PC-3 (cell line): ENCODE measurements at regions not wholly inside any gene's neighbourhood (a gene's known extent, or its start where the extent isn't known, plus 50 kb on each side); places are given as distances from the start of the nearest gene placed in this dataset.

Experiments
- ATAC-seq: fragments of 200-7000 bp; cut with Tn5 transposase; 2 replicates; pipeline ENCODE4 v1.9.1; 2020; ENCODE audit warnings: mild to moderate bottlenecking, moderate library complexity
- BruUV-seq: library from RNA; stranded (reverse); fragments of 400-500 nt; replicated peaks from 2 replicates; lab custom pipeline; 2021; lab: Mats Ljungman, UMichigan
- CTCF ChIA-PET: fragments of 300-600 bp; sonication (Branson Sonifier 250); formaldehyde crosslinking; loops from one replicate; lab custom pipeline; 2022; ENCODE audit warnings: antibody characterized with exemption; lab: Charles Lee
- POLR2A ChIA-PET: fragments of 300-600 bp; sonication (Branson Sonifier 250); formaldehyde crosslinking; loops from one replicate; lab custom pipeline; 2022; ENCODE audit warnings: antibody characterized with exemption; ENCODE audit not compliant: unreplicated experiment; lab: Charles Lee
- DNase-seq: peaks from one replicate; pipeline ENCODE4 v3.0.0-alpha.2; 2015
- H2AFZ ChIP-seq: fragments of 300-600 bp; sonication (generic); 2 replicates; pipeline ENCODE4 v1.6.0; 2016; ENCODE audit warnings: antibody characterized with exemption, low read length
- H3F3A ChIP-seq: fragments of 300-600 bp; sonication (generic); one replicate; pipeline ENCODE4 v1.6.0; 2017; ENCODE audit warnings: antibody characterized with exemption, low read length, control low read depth, mild to moderate bottlenecking; ENCODE audit not compliant: unreplicated experiment
- H3K27ac ChIP-seq: fragments of 300-600 bp; sonication (generic); 2 replicates; pipeline ENCODE4 v1.5.1; 2016; ENCODE audit warnings: mild to moderate bottlenecking, low read length
- H3K27me3 ChIP-seq: fragments of 300-600 bp; sonication (generic); 2 replicates; pipeline ENCODE4 v1.6.1; 2016; ENCODE audit warnings: low read length, mixed read lengths
- H3K36me3 ChIP-seq: fragments of 300-600 bp; sonication (generic); 2 replicates; pipeline ENCODE4 v1.6.1; 2016; ENCODE audit warnings: low read depth, mixed run types, low read length, mixed read lengths
- H3K4me1 ChIP-seq: fragments of 300-600 bp; sonication (generic); 2 replicates; pipeline ENCODE4 v1.5.1; 2016; ENCODE audit warnings: low read length; ENCODE audit not compliant: insufficient read depth
- H3K4me2 ChIP-seq: fragments of 300-600 bp; sonication (generic); 2 replicates; pipeline ENCODE4 v1.6.0; 2016; ENCODE audit warnings: low read length
- H3K4me3 ChIP-seq: fragments of 300-600 bp; sonication (generic); 2 replicates; pipeline ENCODE4 v1.5.1; 2016; ENCODE audit warnings: mild to moderate bottlenecking, low read length, mixed read lengths
- H3K79me2 ChIP-seq: fragments of 300-600 bp; sonication (generic); 2 replicates; pipeline ENCODE4 v1.6.1; 2017; ENCODE audit warnings: low read length, mixed read lengths
- H3K9ac ChIP-seq: fragments of 300-600 bp; sonication (generic); 2 replicates; pipeline ENCODE4 v1.6.0; 2016; ENCODE audit warnings: mild to moderate bottlenecking, low read length
- H3K9me2 ChIP-seq: fragments of 300-600 bp; sonication (generic); replicated peaks from 2 replicates; pipeline ENCODE4 v1.6.1; 2016; ENCODE audit warnings: mixed run types, low read length, mixed read lengths
- H3K9me3 ChIP-seq: fragments of 300-600 bp; sonication (generic); 2 replicates; pipeline ENCODE4 v1.6.1; 2016; ENCODE audit warnings: low read length, mixed read lengths
- H4K20me1 ChIP-seq: fragments of 300-600 bp; sonication (generic); 2 replicates; pipeline ENCODE4 v1.6.1; 2016; ENCODE audit warnings: low read length, mixed read lengths
- CTCF ChIP-seq: fragments of 300-600 bp; sonication (generic); conservative IDR thresholded peaks from 2 replicates; pipeline ENCODE4 v1.5.1; 2017; ENCODE audit warnings: antibody characterized with exemption, low read depth, mild to moderate bottlenecking, low read length
- EZH2 ChIP-seq: fragments of 300-600 bp; sonication (generic); IDR thresholded peaks from one replicate; pipeline ENCODE4 v1.6.1; 2017; ENCODE audit warnings: antibody characterized with exemption, mild to moderate bottlenecking, low read length; ENCODE audit not compliant: unreplicated experiment
- EZH2phosphoT487 ChIP-seq: fragments of 300-600 bp; sonication (generic); IDR thresholded peaks from 2 replicates; pipeline ENCODE4 v1.6.1; 2018; ENCODE audit warnings: mild to moderate bottlenecking, antibody characterized with exemption, low read length, borderline replicate concordance
- intact Hi-C: fragments of 100-400 bp; cut with micrococcal nuclease; formaldehyde crosslinking; loops from 2 replicates; pipeline ENCODE4 v1.9.0; 2023

- Histone ChIP-seq H3K9me3 (no peaks in the 10 kb centered on the region), H3K4me2 (no peak overlapping the region), H3K9me2 (no peaks in the 10 kb centered on the region), H3K27me3 (no peaks in the 10 kb centered on the region), H4K20me1 (no peaks in the 10 kb centered on the region), H3K27ac (no peak overlapping the region), H3K79me2 (no peaks in the 10 kb centered on the region), H3K4me3 (no peak overlapping the region), H3K36me3 (no peaks in the 10 kb centered on the region), H2AFZ (no peak overlapping the region), H3K4me1 (no peaks in the 10 kb centered on the region), H3K9ac (no peak overlapping the region), H3F3A (no peaks in the 10 kb centered on the region)
- ChIA-PET CTCF (no interaction called here), POLR2A (no interaction called here)
- ATAC-seq (no peak), DNase-seq (no peak)
- no TSS peak for BruUV-seq
- no peak for TF ChIP-seq CTCF
- intact Hi-C loops: no loop called here
Measured at GRCh38 chr15:57887825-57888224, 177.7 kb downstream of the ALDH1A2 start.

GRCh38 chr15:57890351-57890750 lies 175.2 kb downstream of the ALDH1A2 start:
- POLR2A ChIA-PET: interaction anchor here (0.7 kb wide), 1 partner anchor 552 kb away, joined by 6 read pairs; no protein-coding TSS in a partner anchor
- Histone ChIP-seq H3K4me3 (no peak overlapping the region), H3K4me2 (no peak overlapping the region), H3F3A (no peaks in the 10 kb centered on the region), H3K9me3 (no peaks in the 10 kb centered on the region), H3K27me3 (no peaks in the 10 kb centered on the region), H3K9ac (no peak overlapping the region), H3K27ac (no peak overlapping the region), H3K79me2 (no peaks in the 10 kb centered on the region), H2AFZ (no peak overlapping the region), H4K20me1 (no peaks in the 10 kb centered on the region), H3K9me2 (no peaks in the 10 kb centered on the region), H3K4me1 (no peaks in the 10 kb centered on the region), H3K36me3 (no peaks in the 10 kb centered on the region)
- intact Hi-C loops: no loop called here
- TF ChIP-seq CTCF (no peak), EZH2 (no peak), EZH2phosphoT487 (no peak)
- DNase-seq (peak; percentile 12), ATAC-seq (peak; percentile 50; the same call in 1 of the 2 replicates)
- no TSS peak for BruUV-seq
- CTCF ChIA-PET: no interaction called here

- no TSS peak for BruUV-seq
Measured at GRCh38 chr15:57890878-57891277, 174.6 kb downstream of the ALDH1A2 start.

More at GRCh38 chr15:57890878-57891277, 174.6 kb downstream of the ALDH1A2 start:
- H3K4me3 ChIP-seq: no peak overlapping the region
- H3K36me3 ChIP-seq: no peaks in the 10 kb centered on the region
- no peaks in the 10 kb centered on the region for H3K9me3 ChIP-seq
- no peaks in the 10 kb centered on the region for H4K20me1 ChIP-seq
- no peaks in the 10 kb centered on the region for H3K9me2 ChIP-seq
- no peaks in the 10 kb centered on the region for H3K27me3 ChIP-seq
- no peaks in the 10 kb centered on the region for H3F3A ChIP-seq
- ChIA-PET POLR2A (interaction anchor here (0.7 kb wide), 1 partner anchor 553 kb away, joined by 6 read pairs; no protein-coding TSS in a partner anchor), CTCF (no interaction called here)
- no peak overlapping the region for H3K27ac ChIP-seq
- intact Hi-C loops: no loop called here
- H3K4me2 ChIP-seq: no peak overlapping the region
- TF ChIP-seq CTCF (no peak), EZH2phosphoT487 (no peak), EZH2 (no peak)
- DNase-seq: no peak
- no peak overlapping the region for H3K9ac ChIP-seq
- H2AFZ ChIP-seq: no peak overlapping the region
- no peaks in the 10 kb centered on the region for H3K4me1 ChIP-seq
- no peak for ATAC-seq
- no peaks in the 10 kb centered on the region for H3K79me2 ChIP-seq
